GM19043 (cell line): ENCODE measurements at regions not wholly inside any gene's neighbourhood (a gene's known extent, or its start where the extent isn't known, plus 50 kb on each side); places are given as distances from the start of the nearest gene placed in this dataset.

Source experiments
- ATAC-seq: cut with Tn5 transposase; IDR thresholded peaks from one replicate; pipeline ENCODE4 v1.9.1; 2021; ENCODE audit warnings: low read depth; ENCODE audit not compliant: unreplicated experiment

GRCh38 chr9:23287390-23287789 is 538.6 kb downstream of the ELAVL2 start:
- no peak for ATAC-seq

GRCh38 chr9:23288545-23288944 is 537.5 kb downstream of the ELAVL2 start:
- no peak for ATAC-seq

- no peak for ATAC-seq
These were observed 535.1 kb downstream of the ELAVL2 start for GRCh38 chr9:23290973-23291372.

GRCh38 chr9:23302281-23302680 is 523.8 kb downstream of the ELAVL2 start:
- no peak for ATAC-seq

GRCh38 chr9:23306731-23307130 is 519.3 kb downstream of the ELAVL2 start:
- no peak for ATAC-seq

- ATAC-seq = no peak
These were observed 518.1 kb downstream of the ELAVL2 start for GRCh38 chr9:23307731-23308513.

- ATAC-seq = no peak
These were observed 516.2 kb downstream of the ELAVL2 start for GRCh38 chr9:23309800-23310199.

GRCh38 chr9:23314247-23314646 is 511.8 kb downstream of the ELAVL2 start:
- no peak for ATAC-seq

GRCh38 chr9:23319092-23319491 is 506.9 kb downstream of the ELAVL2 start:
- ATAC-seq = no peak

- ATAC-seq = no peak
These were observed 505.0 kb downstream of the ELAVL2 start for GRCh38 chr9:23321049-23321448.

- ATAC-seq = no peak
These were observed 503.6 kb downstream of the ELAVL2 start for GRCh38 chr9:23322392-23322791.

GRCh38 chr9:23324511-23324910 is 501.5 kb downstream of the ELAVL2 start:
- no peak for ATAC-seq

- ATAC-seq = no peak
These were observed 499.4 kb downstream of the ELAVL2 start for GRCh38 chr9:23326597-23326996.

GRCh38 chr9:23341346-23341745 is 484.7 kb downstream of the ELAVL2 start:
- no peak for ATAC-seq

- ATAC-seq = no peak
These were observed 483.7 kb downstream of the ELAVL2 start for GRCh38 chr9:23342291-23342690.

GRCh38 chr9:23343226-23343625 is 482.8 kb downstream of the ELAVL2 start:
- ATAC-seq = no peak

GRCh38 chr9:23361096-23361495 is 464.9 kb downstream of the ELAVL2 start:
- ATAC-seq = no peak

GRCh38 chr9:23372703-23373102 is 453.3 kb downstream of the ELAVL2 start:
- no peak for ATAC-seq

GRCh38 chr9:23375511-23375910 is 450.5 kb downstream of the ELAVL2 start:
- ATAC-seq = no peak

- ATAC-seq = no peak
These were observed 446.2 kb downstream of the ELAVL2 start for GRCh38 chr9:23379842-23380241.

GRCh38 chr9:23380821-23381220 is 445.2 kb downstream of the ELAVL2 start:
- ATAC-seq = no peak

GRCh38 chr9:23382418-23382817 is 443.6 kb downstream of the ELAVL2 start:
- no peak for ATAC-seq

- ATAC-seq = no peak
These were observed 431.9 kb downstream of the ELAVL2 start for GRCh38 chr9:23394189-23394588.
